ENCODE measurements at regions not wholly inside any gene's neighbourhood (a gene's known extent, or its start where the extent isn't known, plus 50 kb on each side); places are given as distances from the start of the nearest gene placed in this dataset.

- intact Hi-C loops (cut with DNase I): no loop called here
- no peaks in the 10 kb centered on the region for H3K9me3 ChIP-seq
- no peaks in the 10 kb centered on the region for H3K4me1 ChIP-seq
- WGBS, 2 donors: 90% methylated on average over 4 of the region's 4 CpGs
- TF ChIP-seq CTCF (IDR thresholded peaks at IDR 0.05) (no peak), EP300 (IDR thresholded peaks at IDR 0.05) (no peak), POLR2AphosphoS5 (IDR thresholded peaks at IDR 0.05) (no peak), POLR2A (IDR thresholded peaks at IDR 0.05) (no peak)
- H3K36me3 ChIP-seq: no peaks in the 10 kb centered on the region
- H3K27me3 ChIP-seq: no peaks in the 10 kb centered on the region
- no peak for DNase-seq
- H3K4me3 ChIP-seq: no peak overlapping the region
- H3K27ac ChIP-seq: no peak overlapping the region
These were observed 429.6 kb upstream of the DMAC1 start for GRCh38 chr9:8229226-8229625.

- Histone ChIP-seq H3K27me3 (no peaks in the 10 kb centered on the region), H3K4me3 (no peak overlapping the region), H3K9me3 (no peaks in the 10 kb centered on the region), H3K27ac (no peak overlapping the region), H3K4me1 (no peaks in the 10 kb centered on the region), H3K36me3 (no peaks in the 10 kb centered on the region)
- TF ChIP-seq POLR2A (IDR thresholded peaks at IDR 0.05) (no peak), POLR2AphosphoS5 (IDR thresholded peaks at IDR 0.05) (no peak), CTCF (IDR thresholded peaks at IDR 0.05) (no peak)
- intact Hi-C loops (cut with DNase I): no loop called here
- DNase-seq: no peak
- 50 to 63% methylated on average over 4 of the region's 4 CpGs for WGBS, 2 donors
These were observed 424.8 kb upstream of the DMAC1 start for GRCh38 chr9:8224381-8224801.

GRCh38 chr9:8223861-8224260 is 424.3 kb upstream of the DMAC1 start:
- no peak overlapping the region for H3K27ac ChIP-seq
- no peak overlapping the region for H3K4me3 ChIP-seq
- H3K4me1 ChIP-seq: no peaks in the 10 kb centered on the region
- intact Hi-C loops (cut with DNase I): no loop called here
- WGBS, 2 donors: 36 to 64% methylated on average over 1 of the region's 1 CpG
- H3K27me3 ChIP-seq: no peaks in the 10 kb centered on the region
- no peak for DNase-seq
- H3K9me3 ChIP-seq: no peaks in the 10 kb centered on the region
- no peak for TF ChIP-seq POLR2A (IDR thresholded peaks at IDR 0.05)
- TF ChIP-seq CTCF (IDR thresholded peaks at IDR 0.05): no peak
- TF ChIP-seq POLR2AphosphoS5 (IDR thresholded peaks at IDR 0.05): no peak
- TF ChIP-seq EP300 (IDR thresholded peaks at IDR 0.05): no peak
- no peaks in the 10 kb centered on the region for H3K36me3 ChIP-seq

GRCh38 chr9:8221462-8221861 is 421.9 kb upstream of the DMAC1 start:
- Histone ChIP-seq H3K36me3 (no peaks in the 10 kb centered on the region), H3K9me3 (no peaks in the 10 kb centered on the region), H3K27me3 (no peaks in the 10 kb centered on the region), H3K4me1 (no peaks in the 10 kb centered on the region), H3K4me3 (no peak overlapping the region), H3K27ac (no peak overlapping the region)
- intact Hi-C loops (cut with DNase I): no loop called here
- DNase-seq: no peak
- 62 to 64% methylated on average over 4 of the region's 4 CpGs for WGBS, 2 donors
- TF ChIP-seq CTCF (IDR thresholded peaks at IDR 0.05) (no peak), POLR2AphosphoS5 (IDR thresholded peaks at IDR 0.05) (no peak), POLR2A (IDR thresholded peaks at IDR 0.05) (no peak), EP300 (IDR thresholded peaks at IDR 0.05) (no peak)

GRCh38 chr9:8208465-8208864 is 408.9 kb upstream of the DMAC1 start:
- Histone ChIP-seq H3K4me1 (no peaks in the 10 kb centered on the region), H3K9me3 (no peaks in the 10 kb centered on the region), H3K36me3 (no peaks in the 10 kb centered on the region), H3K27me3 (no peaks in the 10 kb centered on the region), H3K4me3 (no peak overlapping the region), H3K27ac (no peak overlapping the region)
- WGBS, 2 donors: 94% methylated on average over 2 of the region's 2 CpGs
- no peak for TF ChIP-seq POLR2AphosphoS5 (IDR thresholded peaks at IDR 0.05)
- TF ChIP-seq POLR2A (IDR thresholded peaks at IDR 0.05): no peak
- intact Hi-C loops (cut with DNase I): no loop called here
- DNase-seq: no peak
